Prostate gland (tissue), 2 donors: ENCODE measurements at regions not wholly inside any gene's neighbourhood (a gene's known extent, or its start where the extent isn't known, plus 50 kb on each side); places are given as distances from the start of the nearest gene placed in this dataset.

Experiments
- POLR2A ChIP-seq: fragments of 450-650 bp; IDR thresholded peaks from one replicate; pipeline ENCODE4 v1.6.1; 2016; ENCODE audit warnings: antibody characterized with exemption, mild to moderate bottlenecking
- POLR2AphosphoS5 ChIP-seq: sonication (generic); formaldehyde crosslinking; IDR thresholded peaks from one replicate; pipeline ENCODE4 v1.6.1; 2017; ENCODE audit warnings: antibody characterized with exemption
- TF ChIP-seq, protein P1 (sequence below), 4 experiments: fragments of 200-600 bp in 2 of 4; fragments of 450-650 bp in 2 of 4; sonication (generic) in 2 of 4; IDR thresholded peaks; 1 replicate in 3 of 4; 2 replicates in 1 of 4; pipeline ENCODE4 v1.5.1; 2016 to 2019; ENCODE audit warnings: antibody characterized with exemption in 4 of 4, mild to moderate bottlenecking in 2 of 4, moderate library complexity in 2 of 4

- TF ChIP-seq, protein P1, sequence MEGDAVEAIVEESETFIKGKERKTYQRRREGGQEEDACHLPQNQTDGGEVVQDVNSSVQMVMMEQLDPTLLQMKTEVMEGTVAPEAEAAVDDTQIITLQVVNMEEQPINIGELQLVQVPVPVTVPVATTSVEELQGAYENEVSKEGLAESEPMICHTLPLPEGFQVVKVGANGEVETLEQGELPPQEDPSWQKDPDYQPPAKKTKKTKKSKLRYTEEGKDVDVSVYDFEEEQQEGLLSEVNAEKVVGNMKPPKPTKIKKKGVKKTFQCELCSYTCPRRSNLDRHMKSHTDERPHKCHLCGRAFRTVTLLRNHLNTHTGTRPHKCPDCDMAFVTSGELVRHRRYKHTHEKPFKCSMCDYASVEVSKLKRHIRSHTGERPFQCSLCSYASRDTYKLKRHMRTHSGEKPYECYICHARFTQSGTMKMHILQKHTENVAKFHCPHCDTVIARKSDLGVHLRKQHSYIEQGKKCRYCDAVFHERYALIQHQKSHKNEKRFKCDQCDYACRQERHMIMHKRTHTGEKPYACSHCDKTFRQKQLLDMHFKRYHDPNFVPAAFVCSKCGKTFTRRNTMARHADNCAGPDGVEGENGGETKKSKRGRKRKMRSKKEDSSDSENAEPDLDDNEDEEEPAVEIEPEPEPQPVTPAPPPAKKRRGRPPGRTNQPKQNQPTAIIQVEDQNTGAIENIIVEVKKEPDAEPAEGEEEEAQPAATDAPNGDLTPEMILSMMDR (IDR thresholded peaks at IDR 0.05): no peak
- TF ChIP-seq POLR2AphosphoS5: no peak
- TF ChIP-seq POLR2A: no peak
Observed at GRCh38 chrX:39726771-39727170, 371.0 kb downstream of the BCOR start.
